ENCODE measurements at regions not wholly inside any gene's neighbourhood (a gene's known extent, or its start where the extent isn't known, plus 50 kb on each side); places are given as distances from the start of the nearest gene placed in this dataset.

- peak; percentile 99 for DNase-seq
Measured at GRCh38 chr5:7018198-7018597, 305.0 kb downstream of the TENT4A start.

GRCh38 chr5:7018601-7019000, 305.4 kb downstream of the TENT4A start:
- DNase-seq = no peak

- no peak for DNase-seq
Measured at GRCh38 chr5:7036192-7036835, 323.1 kb downstream of the TENT4A start.

- DNase-seq = no peak
Measured at GRCh38 chr5:7039074-7039473, 325.8 kb downstream of the TENT4A start.

GRCh38 chr5:7040111-7040510, 326.9 kb downstream of the TENT4A start:
- DNase-seq = no peak

GRCh38 chr5:7043797-7044196, 330.6 kb downstream of the TENT4A start:
- no peak for DNase-seq

GRCh38 chr5:7047511-7048261, 334.5 kb downstream of the TENT4A start:
- DNase-seq = no peak

- no peak for DNase-seq
Measured at GRCh38 chr5:7050986-7051385, 337.8 kb downstream of the TENT4A start.

GRCh38 chr5:7053125-7053524, 339.9 kb downstream of the TENT4A start:
- DNase-seq = no peak

GRCh38 chr5:7053528-7054209, 340.4 kb downstream of the TENT4A start:
- DNase-seq = no peak

GRCh38 chr5:7066471-7067235, 329.3 kb upstream of the ADCY2 start:
- DNase-seq = no peak

- DNase-seq = no peak
Measured at GRCh38 chr5:7068156-7068555, 327.8 kb upstream of the ADCY2 start.

- DNase-seq = no peak
Measured at GRCh38 chr5:7068899-7069298, 327.0 kb upstream of the ADCY2 start.

GRCh38 chr5:7072188-7072587, 323.8 kb upstream of the ADCY2 start:
- no peak for DNase-seq

GRCh38 chr5:7073666-7074065, 322.3 kb upstream of the ADCY2 start:
- no peak for DNase-seq

- no peak for DNase-seq
Measured at GRCh38 chr5:7074176-7074575, 321.8 kb upstream of the ADCY2 start.

GRCh38 chr5:7075470-7075869, 320.5 kb upstream of the ADCY2 start:
- no peak for DNase-seq

- no peak for DNase-seq
Measured at GRCh38 chr5:7078101-7078500, 317.8 kb upstream of the ADCY2 start.

- peak; percentile 49 for DNase-seq
Measured at GRCh38 chr5:7078901-7079300, 317.0 kb upstream of the ADCY2 start.

- DNase-seq = no peak
Measured at GRCh38 chr5:7080501-7080900, 315.4 kb upstream of the ADCY2 start.

- DNase-seq = no peak
Measured at GRCh38 chr5:7087719-7088297, 308.1 kb upstream of the ADCY2 start.

- no peak for DNase-seq
Measured at GRCh38 chr5:7088849-7089248, 307.1 kb upstream of the ADCY2 start.

- DNase-seq = no peak
Measured at GRCh38 chr5:7094626-7095025, 301.3 kb upstream of the ADCY2 start.

All from NCI-H1694 treated with DMSO at 0.1 percent for 48 hours (cell line).